ENCODE measurements at regions not wholly inside any gene's neighbourhood (a gene's known extent, or its start where the extent isn't known, plus 50 kb on each side); places are given as distances from the start of the nearest gene placed in this dataset.

- Histone ChIP-seq H3K4me1 (no peaks in the 10 kb centered on the region), H3K27ac (no peak overlapping the region), H3K9me3 (no peaks in the 10 kb centered on the region), H3K36me3 (no peaks in the 10 kb centered on the region), H3K4me3 (replicated peaks in 1 of 3) (no peak overlapping the region), H3K27me3 (no peaks in the 10 kb centered on the region)
- no peak for DNase-seq
- 55 to 66% methylated on average over 1 of the region's 1 CpG for WGBS, 2 donors
- intact Hi-C loops (cut with DNase I): no loop called here
- TF ChIP-seq, protein P1, sequence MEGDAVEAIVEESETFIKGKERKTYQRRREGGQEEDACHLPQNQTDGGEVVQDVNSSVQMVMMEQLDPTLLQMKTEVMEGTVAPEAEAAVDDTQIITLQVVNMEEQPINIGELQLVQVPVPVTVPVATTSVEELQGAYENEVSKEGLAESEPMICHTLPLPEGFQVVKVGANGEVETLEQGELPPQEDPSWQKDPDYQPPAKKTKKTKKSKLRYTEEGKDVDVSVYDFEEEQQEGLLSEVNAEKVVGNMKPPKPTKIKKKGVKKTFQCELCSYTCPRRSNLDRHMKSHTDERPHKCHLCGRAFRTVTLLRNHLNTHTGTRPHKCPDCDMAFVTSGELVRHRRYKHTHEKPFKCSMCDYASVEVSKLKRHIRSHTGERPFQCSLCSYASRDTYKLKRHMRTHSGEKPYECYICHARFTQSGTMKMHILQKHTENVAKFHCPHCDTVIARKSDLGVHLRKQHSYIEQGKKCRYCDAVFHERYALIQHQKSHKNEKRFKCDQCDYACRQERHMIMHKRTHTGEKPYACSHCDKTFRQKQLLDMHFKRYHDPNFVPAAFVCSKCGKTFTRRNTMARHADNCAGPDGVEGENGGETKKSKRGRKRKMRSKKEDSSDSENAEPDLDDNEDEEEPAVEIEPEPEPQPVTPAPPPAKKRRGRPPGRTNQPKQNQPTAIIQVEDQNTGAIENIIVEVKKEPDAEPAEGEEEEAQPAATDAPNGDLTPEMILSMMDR (IDR thresholded peaks at IDR 0.05): no peak
- no peak for TF ChIP-seq POLR2A (IDR thresholded peaks at IDR 0.05)
Observed at GRCh38 chr5:86974955-86975354, 292.7 kb upstream of the RASA1 start.

- TF ChIP-seq, protein P1 (IDR thresholded peaks at IDR 0.05): no peak
- no peak for TF ChIP-seq POLR2A (IDR thresholded peaks at IDR 0.05)
- no peaks in the 10 kb centered on the region for H3K4me1 ChIP-seq
- intact Hi-C loops (cut with DNase I): no loop called here
- no peak for DNase-seq
- no peaks in the 10 kb centered on the region for H3K9me3 ChIP-seq
- H3K36me3 ChIP-seq: no peaks in the 10 kb centered on the region
- H3K27me3 ChIP-seq: no peaks in the 10 kb centered on the region
- 78 to 86% methylated on average over 3 of the region's 3 CpGs for WGBS, 2 donors
- H3K27ac ChIP-seq: no peak overlapping the region
- no peak overlapping the region for H3K4me3 ChIP-seq (replicated peaks in 1 of 3)
Observed at GRCh38 chr5:86977190-86977589, 290.5 kb upstream of the RASA1 start.

- no peaks in the 10 kb centered on the region for H3K27me3 ChIP-seq
- intact Hi-C loops (cut with DNase I): no loop called here
- H3K9me3 ChIP-seq: no peaks in the 10 kb centered on the region
- H3K27ac ChIP-seq: no peak overlapping the region
- H3K36me3 ChIP-seq: no peaks in the 10 kb centered on the region
- H3K4me3 ChIP-seq (replicated peaks in 1 of 3): no peak overlapping the region
- no peak for DNase-seq
- TF ChIP-seq, protein P1 (IDR thresholded peaks at IDR 0.05): no peak
- TF ChIP-seq POLR2A (IDR thresholded peaks at IDR 0.05): no peak
- H3K4me1 ChIP-seq: no peaks in the 10 kb centered on the region
- WGBS, 2 donors: 87 to 93% methylated on average over 5 of the region's 5 CpGs
Observed at GRCh38 chr5:86977808-86978207, 289.9 kb upstream of the RASA1 start.

DNA sequence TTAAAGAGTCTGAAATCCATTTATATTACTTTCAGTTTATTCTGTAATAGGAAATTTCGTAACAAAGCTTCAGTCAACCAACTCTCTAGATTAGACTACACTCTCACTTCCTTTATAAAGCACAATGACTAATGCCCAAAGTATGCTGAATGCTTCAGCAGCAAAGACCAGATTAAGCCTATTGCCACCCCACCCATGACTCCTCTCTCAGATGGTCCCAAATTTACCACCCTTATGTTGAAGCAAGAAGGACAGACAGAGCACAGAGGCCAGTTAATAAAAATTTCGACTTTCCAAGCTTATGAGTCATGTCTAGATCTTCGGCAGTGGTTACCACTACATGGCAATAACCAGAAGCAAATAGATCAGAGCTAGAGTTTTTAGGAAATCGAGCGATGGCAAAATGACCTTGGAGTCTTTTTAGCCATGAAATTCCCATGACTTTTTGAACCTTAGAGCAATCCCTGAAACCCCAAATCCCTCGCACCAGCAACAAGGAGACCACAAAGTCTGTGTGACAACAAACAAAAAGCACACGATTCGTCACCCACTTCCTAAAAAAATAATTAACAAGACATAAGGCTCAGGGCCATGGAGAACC, 287.8 kb upstream of the RASA1 start:
- Histone ChIP-seq H3K27ac (no peak overlapping the region), H3K36me3 (no peaks in the 10 kb centered on the region), H3K4me1 (no peaks in the 10 kb centered on the region), H3K4me3 (replicated peaks in 1 of 3) (no peak overlapping the region), H3K27me3 (no peaks in the 10 kb centered on the region), H3K9me3 (no peaks in the 10 kb centered on the region)
- WGBS, 2 donors: 86 to 87% methylated on average over 8 of the region's 8 CpGs
- intact Hi-C loops (cut with DNase I): no loop called here
- DNase-seq: no peak
- TF ChIP-seq POLR2A (IDR thresholded peaks at IDR 0.05): no peak
- TF ChIP-seq, protein P1 (IDR thresholded peaks at IDR 0.05): no peak

DNA sequence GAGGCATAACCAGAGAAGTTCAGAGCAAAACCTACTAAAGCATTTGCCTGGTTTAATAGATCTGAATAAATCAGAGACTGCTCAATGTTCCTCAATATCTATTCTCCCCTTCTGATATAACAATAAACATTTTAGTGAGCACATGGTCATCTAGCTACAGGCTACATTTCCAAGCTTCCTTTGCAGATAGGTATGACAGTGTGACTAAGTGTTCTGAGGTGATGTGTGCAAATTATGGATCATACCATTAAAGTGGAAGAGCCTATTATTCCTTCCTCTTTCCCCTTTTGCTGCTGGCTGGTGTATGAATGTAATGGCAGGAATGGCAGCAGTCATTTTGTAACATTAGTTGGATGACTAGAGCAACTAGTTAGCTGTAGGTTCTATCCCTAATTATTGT, 285.8 kb upstream of the RASA1 start:
- Histone ChIP-seq H3K4me3 (replicated peaks in 1 of 3) (no peak overlapping the region), H3K27ac (no peak overlapping the region), H3K9me3 (no peaks in the 10 kb centered on the region), H3K27me3 (no peaks in the 10 kb centered on the region), H3K4me1 (no peaks in the 10 kb centered on the region), H3K36me3 (no peaks in the 10 kb centered on the region)
- TF ChIP-seq, protein P1 (IDR thresholded peaks at IDR 0.05): no peak
- no peak for TF ChIP-seq POLR2A (IDR thresholded peaks at IDR 0.05)
- intact Hi-C loops (cut with DNase I): no loop called here
- no peak for DNase-seq

Data from thyroid gland (tissue), 4 donors.